Endothelial cell of umbilical vein (primary cell): ENCODE measurements at regions not wholly inside any gene's neighbourhood (a gene's known extent, or its start where the extent isn't known, plus 50 kb on each side); places are given as distances from the start of the nearest gene placed in this dataset.

Experiments
- BruUV-seq: library from RNA; stranded (reverse); fragments of 400-500 nt; replicated peaks from 2 replicates; lab custom pipeline; 2021; lab: Mats Ljungman, UMichigan
- CTCF ChIA-PET: fragments of 300-600, 350-600 bp; sonication (Branson Sonifier 250); formaldehyde crosslinking; loops from one replicate; lab custom pipeline; 2021; ENCODE audit warnings: antibody characterized with exemption, inconsistent platforms; lab: Charles Lee
- POLR2A ChIA-PET: fragments of 300-600, 350-600 bp; sonication (Branson Sonifier 250); formaldehyde crosslinking; loops from one replicate; lab custom pipeline; 2021; ENCODE audit warnings: antibody characterized with exemption, inconsistent platforms; lab: Charles Lee
- DNase-seq: peaks from one replicate; pipeline ENCODE4 v3.0.0-alpha.2; 2011; ENCODE audit warnings: low read depth, low spot score
- FAIRE-seq: peaks from 2 replicates; lab custom pipeline; 2011; peaks lifted over from hg19 to GRCh38; lab: Jason Lieb, UNC
- H2AFZ ChIP-seq: 2 replicates; pipeline ENCODE4 v1.6.0; 2012; ENCODE audit warnings: low read depth, low read length, control low read depth, inconsistent platforms
- H3K27ac ChIP-seq: 2 replicates; pipeline ENCODE4 v1.5.1; 2011; ENCODE audit warnings: low read depth, mild to moderate bottlenecking, control low read depth, low read length, moderate library complexity; ENCODE audit not compliant: insufficient read depth
- H3K27me3 ChIP-seq, 2 experiments: 2 replicates each; pipeline versions ENCODE4 v1.6.0 to v1.6.1; 2011; ENCODE audit warnings: low read length in 2 of 2, mixed read lengths in 1 of 2; ENCODE audit not compliant: control insufficient read depth in 2 of 2, insufficient read depth in 2 of 2
- H3K36me3 ChIP-seq, 2 experiments: 2 replicates in 1 of 2; 3 replicates in 1 of 2; pipeline ENCODE4 v1.5.1; 2011; ENCODE audit warnings: low read length in 2 of 2, mild to moderate bottlenecking in 1 of 2, moderate library complexity in 1 of 2; ENCODE audit not compliant: control insufficient read depth in 2 of 2, insufficient read depth in 2 of 2; ENCODE audit errors: extremely low read depth in 1 of 2
- H3K4me1 ChIP-seq: 3 replicates; pipeline ENCODE4 v1.5.1; 2011; ENCODE audit warnings: mild to moderate bottlenecking, low read length; ENCODE audit not compliant: control insufficient read depth, insufficient read depth; ENCODE audit errors: extremely low read depth
- H3K4me2 ChIP-seq: 2 replicates; pipeline ENCODE4 v1.6.1; 2011; ENCODE audit warnings: low read length, control low read depth, mixed read lengths; ENCODE audit not compliant: insufficient read depth
- H3K4me3 ChIP-seq, 3 experiments: fragments of 200-600 bp in 1 of 3; sonication (generic), shearing (Covaris generic) in 1 of 3; replicated peaks in 1 of 3; 2 replicates each; pipeline ENCODE4 v1.5.1; 2011 to 2016; ENCODE audit warnings: control low read depth in 3 of 3, low read length in 3 of 3, mild to moderate bottlenecking in 2 of 3, inconsistent platforms in 1 of 3, low read depth in 1 of 3, moderate library complexity in 1 of 3; ENCODE audit not compliant: insufficient read depth in 1 of 3
- H3K79me2 ChIP-seq: 2 replicates; pipeline ENCODE4 v1.6.0; 2012; ENCODE audit warnings: low read length, inconsistent platforms; ENCODE audit not compliant: control insufficient read depth, insufficient read depth
- H3K9ac ChIP-seq: replicated peaks from 2 replicates; pipeline ENCODE3; 2011; ENCODE audit warnings: low read length, control low read depth; ENCODE audit not compliant: insufficient read depth; ENCODE audit errors: extremely low read depth
- H3K9me1 ChIP-seq: replicated peaks from 3 replicates; pipeline ENCODE4 v1.6.0; 2011; ENCODE audit warnings: mild to moderate bottlenecking, low read length; ENCODE audit not compliant: control insufficient read depth, insufficient read depth; ENCODE audit errors: extremely low read depth
- H3K9me3 ChIP-seq: replicated peaks from 2 replicates; pipeline ENCODE4 v1.5.1; 2012; ENCODE audit warnings: low read length, inconsistent platforms; ENCODE audit not compliant: control insufficient read depth, insufficient read depth
- H4K20me1 ChIP-seq: replicated peaks from 2 replicates; pipeline ENCODE3; 2011; ENCODE audit warnings: mild to moderate bottlenecking, low read length; ENCODE audit not compliant: control insufficient read depth, insufficient read depth; ENCODE audit errors: extremely low read depth
- CTCF ChIP-seq, 2 donors: IDR thresholded peaks; 1 replicate in 1 of 2; 2 replicates in 1 of 2; pipeline ENCODE4 v1.5.1; 2011; ENCODE audit warnings: low read length in 2 of 2, mild to moderate bottlenecking in 2 of 2, moderate library complexity in 2 of 2, control low read depth in 1 of 2, inconsistent platforms in 1 of 2, low read depth in 1 of 2; ENCODE audit not compliant: insufficient read depth in 1 of 2; ENCODE audit errors: extremely low read depth in 1 of 2
- EZH2 ChIP-seq: IDR thresholded peaks from 2 replicates; pipeline ENCODE4 v1.6.1; 2012; ENCODE audit warnings: borderline replicate concordance, low read depth, mild to moderate bottlenecking, moderate library complexity, low read length, inconsistent platforms; ENCODE audit not compliant: severe bottlenecking
- FOS ChIP-seq: IDR thresholded peaks from 2 replicates; pipeline ENCODE4 v1.6.1; 2011; ENCODE audit warnings: mild to moderate bottlenecking, low read length, moderate library complexity, borderline replicate concordance; ENCODE audit not compliant: insufficient read depth
- GATA2 ChIP-seq: IDR thresholded peaks from 2 replicates; pipeline ENCODE4 v1.7.0; 2011; ENCODE audit warnings: low read depth, mild to moderate bottlenecking, moderate library complexity, mixed read lengths, low read length; ENCODE audit not compliant: insufficient read length, insufficient read depth
- JUN ChIP-seq: IDR thresholded peaks from 2 replicates; pipeline ENCODE4 v1.6.1; 2011; ENCODE audit warnings: borderline replicate concordance, low read depth; ENCODE audit not compliant: insufficient read length, insufficient read depth
- MAX ChIP-seq: IDR thresholded peaks from 2 replicates; pipeline ENCODE4 v1.6.1; 2011; ENCODE audit not compliant: insufficient read depth, insufficient read length
- MYC ChIP-seq: IDR thresholded peaks from one replicate; pipeline ENCODE4 v1.6.1; 2011; ENCODE audit warnings: mild to moderate bottlenecking, low read depth, low read length
- POLR2A ChIP-seq: IDR thresholded peaks from 2 replicates; pipeline ENCODE4 v1.6.1; 2012; ENCODE audit warnings: low read depth, mild to moderate bottlenecking, control low read depth, low read length
- POLR2AphosphoS5 ChIP-seq: IDR thresholded peaks from 2 replicates; pipeline ENCODE4 v1.6.1; 2012; ENCODE audit warnings: low read depth, mild to moderate bottlenecking, control low read depth, low read length, moderate library complexity; ENCODE audit not compliant: insufficient read depth
- dilution Hi-C: fragments of 300-500 bp; cut with MboI; formaldehyde crosslinking; loops from one replicate; pipeline ENCODE4 v1.15.0; 2019; ENCODE audit warnings: low sequenced_read_pairs; ENCODE audit not compliant: extremely low pct_ligation_motif_present
- intact Hi-C: fragments of 100-400 bp; cut with micrococcal nuclease; formaldehyde crosslinking; loops from one replicate; pipeline ENCODE4 v1.10.0; 2022

- no peak overlapping the region for H3K9ac ChIP-seq
- intact Hi-C loops: no loop called here
- no TSS peak for BruUV-seq
- no peak overlapping the region for H3K27ac ChIP-seq
- no peaks in the 10 kb centered on the region for H3K4me1 ChIP-seq
- no peaks in the 10 kb centered on the region for H4K20me1 ChIP-seq
- H2AFZ ChIP-seq: no peak overlapping the region
- H3K9me1 ChIP-seq: no peaks in the 10 kb centered on the region
- POLR2A ChIA-PET: no interaction called here
- H3K27me3 ChIP-seq: no peaks in the 10 kb centered on the region
- dilution Hi-C loops: no loop called here
- no peaks in the 10 kb centered on the region for H3K36me3 ChIP-seq
- no peak for FAIRE-seq
- no peak overlapping the region for H3K4me3 ChIP-seq
- CTCF ChIA-PET: no interaction called here
- H3K79me2 ChIP-seq: no peaks in the 10 kb centered on the region
- peaks cover 13% of the 10 kb centered on the region for H3K9me3 ChIP-seq
- no peak for DNase-seq
- TF ChIP-seq POLR2AphosphoS5 (no peak), POLR2A (no peak), MAX (no peak), FOS (no peak), JUN (no peak), CTCF (IDR thresholded peaks at IDR 0.05; ENCODE audit: extremely low read depth in 1 of 2, insufficient read depth in 1 of 2, low read depth in 1 of 2, low read length in 2 of 2) (no peak), GATA2 (no peak), EZH2 (no peak), MYC (no peak)
- H3K4me2 ChIP-seq: no peak overlapping the region
Measured at GRCh38 chr20:60962367-60963045, 289.6 kb upstream of the CDH4 start.
